Gastroesophageal sphincter (tissue), 4 donors: ENCODE measurements at regions not wholly inside any gene's neighbourhood (a gene's known extent, or its start where the extent isn't known, plus 50 kb on each side); places are given as distances from the start of the nearest gene placed in this dataset.

Source experiments
- ATAC-seq: fragments of 150-250 bp; one replicate; pipeline ENCODE4 v1.9.1; 2016; ENCODE audit warnings: mild to moderate bottlenecking, moderate library complexity
- H3K27ac ChIP-seq, 4 donors: fragments of 200-600 bp; sonication (generic) in 3 of 4; 1 replicate in 3 of 4; 2 replicates in 1 of 4; pipeline ENCODE4 v1.5.1; 2016 to 2019
- H3K27me3 ChIP-seq: fragments of 200-600 bp; sonication (generic); one replicate; pipeline ENCODE4 v1.5.1; 2019
- H3K36me3 ChIP-seq, 2 donors: fragments of 200-600 bp; sonication (generic); one replicate each; pipeline ENCODE4 v1.5.1; 2019; ENCODE audit warnings: control low read depth in 1 of 2
- H3K4me1 ChIP-seq, 3 donors: fragments of 200-600 bp; sonication (generic); 1 replicate in 2 of 3; 2 replicates in 1 of 3; pipeline ENCODE4 v1.5.1; 2016 to 2019; ENCODE audit warnings: control low read depth in 2 of 3
- H3K4me3 ChIP-seq, 2 donors: fragments of 200-600 bp; sonication (generic); one replicate each; pipeline ENCODE4 v1.5.1; 2019; ENCODE audit warnings: mild to moderate bottlenecking in 1 of 2, moderate library complexity in 1 of 2
- H3K9me3 ChIP-seq, 3 donors: fragments of 200-600 bp; sonication (generic); one replicate each; pipeline ENCODE4 v1.5.1; 2017 to 2019; ENCODE audit warnings: control low read depth in 2 of 3
- CTCF ChIP-seq, 4 experiments: fragments of 200-600 bp in 2 of 4; fragments of 450-650 bp in 2 of 4; sonication (generic) in 1 of 4; IDR thresholded peaks; one replicate each; pipeline ENCODE4 v1.5.1; 2017 to 2019; ENCODE audit warnings: antibody characterized with exemption in 4 of 4, mild to moderate bottlenecking in 2 of 4, moderate library complexity in 2 of 4
- EP300 ChIP-seq: sonication (generic); formaldehyde crosslinking; IDR thresholded peaks from one replicate; pipeline ENCODE4 v1.6.1; 2017; ENCODE audit warnings: antibody characterized with exemption, mild to moderate bottlenecking
- POLR2A ChIP-seq, 2 donors: fragments of 450-650 bp; IDR thresholded peaks; one replicate each; pipeline ENCODE4 v1.6.1; 2017; ENCODE audit warnings: antibody characterized with exemption in 2 of 2, mild to moderate bottlenecking in 2 of 2, moderate library complexity in 1 of 2
- POLR2AphosphoS5 ChIP-seq: sonication (generic); formaldehyde crosslinking; IDR thresholded peaks from one replicate; pipeline ENCODE4 v1.6.1; 2017; ENCODE audit warnings: antibody characterized with exemption
- WGBS, 2 donors: methylation state at CpG; one replicate each; pipeline ENCODE4 v1.1.5; 2018; ENCODE audit warnings: low coverage in 1 of 2; 5-methylcytosine and 5-hydroxymethylcytosine counted together

GRCh38 chr6:102549221-102549874, 1155.8 kb downstream of the GRIK2 start:
- ATAC-seq = no peak
- Histone ChIP-seq H3K27ac (no peak overlapping the region), H3K9me3 (no peaks in the 10 kb centered on the region), H3K4me3 (no peak overlapping the region), H3K27me3 (no peaks in the 10 kb centered on the region), H3K4me1 (no peaks in the 10 kb centered on the region), H3K36me3 (no peaks in the 10 kb centered on the region)
- 71% methylated on average over 5 to 6 of the region's 6 CpGs for WGBS, 2 donors
- TF ChIP-seq CTCF (IDR thresholded peaks at IDR 0.05) (no peak), POLR2A (IDR thresholded peaks at IDR 0.05) (no peak), EP300 (no peak), POLR2AphosphoS5 (no peak)

- H3K27ac ChIP-seq = no peak overlapping the region
- no peaks in the 10 kb centered on the region for H3K4me1 ChIP-seq
- H3K36me3 ChIP-seq = no peaks in the 10 kb centered on the region
These were observed 1131.8 kb downstream of the GRIK2 start for GRCh38 chr6:102525336-102525735.

GRCh38 chr6:102520966-102521365, 1127.5 kb downstream of the GRIK2 start:
- H3K27me3 ChIP-seq = no peaks in the 10 kb centered on the region
- 56 to 73% methylated on average over 2 of the region's 2 CpGs for WGBS, 2 donors
- H3K27ac ChIP-seq = no peak overlapping the region
- no peak overlapping the region for H3K4me3 ChIP-seq
- no peak for TF ChIP-seq POLR2AphosphoS5
- TF ChIP-seq POLR2A (IDR thresholded peaks at IDR 0.05) = no peak
- TF ChIP-seq CTCF (IDR thresholded peaks at IDR 0.05) = no peak
- TF ChIP-seq EP300 = no peak
- no peak for ATAC-seq
- no peaks in the 10 kb centered on the region for H3K36me3 ChIP-seq
- no peaks in the 10 kb centered on the region for H3K9me3 ChIP-seq
- H3K4me1 ChIP-seq = no peaks in the 10 kb centered on the region

More at GRCh38 chr6:102525336-102525735, 1131.8 kb downstream of the GRIK2 start:
- Histone ChIP-seq H3K9me3 (no peaks in the 10 kb centered on the region), H3K27me3 (no peaks in the 10 kb centered on the region), H3K4me3 (no peak overlapping the region)
- TF ChIP-seq CTCF (IDR thresholded peaks at IDR 0.05) (no peak), EP300 (no peak), POLR2A (IDR thresholded peaks at IDR 0.05) (no peak)
- ATAC-seq = no peak
- WGBS, 2 donors = 56 to 60% methylated on average over 1 to 2 of the region's 2 CpGs

GRCh38 chr6:102517506-102517905, 1124.0 kb downstream of the GRIK2 start:
- no peak overlapping the region for H3K4me3 ChIP-seq
- no peak for TF ChIP-seq POLR2AphosphoS5
- TF ChIP-seq POLR2A (IDR thresholded peaks at IDR 0.05) = no peak
- no peak for TF ChIP-seq EP300
- no peak for TF ChIP-seq CTCF (IDR thresholded peaks at IDR 0.05)
- H3K4me1 ChIP-seq = no peaks in the 10 kb centered on the region
- ATAC-seq = no peak
- no peaks in the 10 kb centered on the region for H3K9me3 ChIP-seq
- H3K27me3 ChIP-seq = no peaks in the 10 kb centered on the region
- no peak overlapping the region for H3K27ac ChIP-seq
- no peaks in the 10 kb centered on the region for H3K36me3 ChIP-seq
- WGBS, 2 donors = 80 to 82% methylated on average over 2 to 3 of the region's 3 CpGs

- no peak overlapping the region for H3K4me3 ChIP-seq
- no peak for ATAC-seq
- H3K27me3 ChIP-seq = no peaks in the 10 kb centered on the region
- no peaks in the 10 kb centered on the region for H3K36me3 ChIP-seq
- H3K27ac ChIP-seq = no peak overlapping the region
- peaks cover 0 to 9% (median 0%) of the 10 kb centered on the region in 3 donors for H3K9me3 ChIP-seq
- TF ChIP-seq CTCF (IDR thresholded peaks at IDR 0.05) (no peak), EP300 (no peak)
- no peaks in the 10 kb centered on the region for H3K4me1 ChIP-seq
- WGBS, 2 donors = 44 to 73% methylated on average over 1 of the region's 1 CpG
These were observed 1108.1 kb downstream of the GRIK2 start for GRCh38 chr6:102501615-102502014.
